Stomach (tissue), 4 donors: ENCODE measurements at regions not wholly inside any gene's neighbourhood (a gene's known extent, or its start where the extent isn't known, plus 50 kb on each side); places are given as distances from the start of the nearest gene placed in this dataset.

Experiments used
- CTCF ChIP-seq, 7 experiments: fragments of 450-650 bp in 4 of 7; fragments of 200-600 bp in 3 of 7; sonication (generic) in 3 of 7; IDR thresholded peaks; one replicate each; pipeline ENCODE4 v1.5.1; 2016 to 2019; ENCODE audit warnings: antibody characterized with exemption in 7 of 7, control low read depth in 2 of 7, mild to moderate bottlenecking in 1 of 7
- EP300 ChIP-seq: sonication (generic); formaldehyde crosslinking; IDR thresholded peaks from one replicate; pipeline ENCODE4 v1.6.1; 2017; ENCODE audit warnings: antibody characterized with exemption

GRCh38 chr20:11368499-11368898 is 549.2 kb upstream of the BTBD3 start:
- no peak for TF ChIP-seq EP300
- TF ChIP-seq CTCF (IDR thresholded peaks at IDR 0.05), result no peak
